NCI-H2029 treated with DMSO at 0.1 percent for 48 hours (cell line): ENCODE measurements at regions not wholly inside any gene's neighbourhood (a gene's known extent, or its start where the extent isn't known, plus 50 kb on each side); places are given as distances from the start of the nearest gene placed in this dataset.

Source experiments
- DNase-seq: peaks from one replicate; lab custom pipeline; 2025; lab: John Stamatoyannopoulos, UW

- no peak for DNase-seq
These were observed 180.6 kb upstream of the TMTC4 start for GRCh38 chr13:100855151-100855550.

DNA sequence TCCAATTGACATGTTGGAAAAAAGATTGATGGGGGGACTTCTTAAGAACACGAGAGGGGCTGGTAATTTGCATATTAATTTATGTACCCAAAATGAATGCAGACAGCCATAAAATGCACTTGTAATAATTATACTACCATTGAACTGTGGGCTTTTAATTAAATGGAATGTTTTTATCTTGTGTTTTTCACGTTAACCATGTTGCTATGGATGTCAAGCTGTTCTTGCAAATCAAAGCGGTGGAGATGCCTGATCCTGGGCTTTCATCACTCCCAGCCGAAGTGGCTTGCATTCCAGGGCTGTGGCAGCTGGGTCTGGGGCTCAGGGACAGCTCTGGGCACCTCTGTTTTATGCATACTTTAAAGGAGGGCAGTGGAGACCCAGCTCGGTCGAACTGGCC is 179.4 kb upstream of the TMTC4 start:
- no peak for DNase-seq

DNA sequence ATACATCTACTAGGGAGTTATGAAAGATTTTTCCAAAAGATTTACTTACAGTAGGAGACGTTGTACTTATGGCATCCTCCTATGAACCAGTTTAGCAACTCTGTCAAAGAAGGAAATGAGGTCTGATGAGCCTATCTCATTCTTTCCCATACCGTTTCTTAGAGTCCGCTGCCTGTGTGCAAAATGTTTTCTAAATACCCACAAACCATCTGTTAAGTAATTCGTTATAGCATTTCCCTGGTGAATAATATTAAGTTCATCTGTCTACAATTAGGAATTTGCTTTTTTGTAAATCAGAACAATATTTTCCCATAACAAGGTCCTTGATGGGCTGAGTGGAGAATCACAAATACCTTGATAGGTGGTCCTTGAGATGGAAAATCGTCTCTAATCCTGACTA is 178.8 kb upstream of the TMTC4 start:
- DNase-seq: no peak

DNA sequence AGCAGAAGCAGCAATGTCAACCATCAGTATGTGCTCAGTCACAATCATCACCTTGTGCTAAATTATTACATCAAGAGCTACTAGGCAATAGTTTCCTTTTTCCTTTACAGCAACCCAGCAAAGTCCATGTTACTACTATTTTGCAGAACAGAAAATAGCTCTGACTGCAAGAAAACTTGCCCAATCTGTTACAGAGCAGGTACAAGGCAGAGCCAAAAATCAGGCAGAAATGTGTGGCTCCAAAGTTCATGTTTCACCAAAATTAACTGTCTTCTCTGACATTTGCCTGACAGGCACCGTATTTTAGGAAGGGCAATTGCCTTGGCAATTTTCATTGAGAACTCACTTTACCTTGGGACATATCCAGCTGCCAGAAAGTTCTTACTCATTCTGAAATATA is 177.6 kb upstream of the TMTC4 start:
- no peak for DNase-seq

DNA sequence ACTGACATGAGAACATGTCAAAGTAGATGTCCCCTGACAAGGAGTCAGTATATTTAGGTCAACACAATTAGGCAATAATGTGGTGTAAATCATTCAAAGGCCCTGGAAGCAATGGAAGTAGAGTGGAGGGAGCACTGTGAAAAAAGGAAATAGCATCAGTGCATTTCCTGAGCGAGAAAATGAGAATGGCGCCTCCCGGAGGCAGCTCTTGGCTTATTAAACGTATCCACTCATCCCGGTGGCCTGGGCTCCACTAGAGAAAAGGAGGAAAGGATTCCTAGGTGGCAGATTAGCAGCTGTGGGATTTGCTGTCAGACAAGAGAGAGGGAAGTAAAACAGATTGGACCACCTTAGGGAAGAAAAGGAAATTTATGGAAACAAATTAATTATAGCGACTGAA is 173.7 kb upstream of the TMTC4 start:
- DNase-seq: no peak

DNA sequence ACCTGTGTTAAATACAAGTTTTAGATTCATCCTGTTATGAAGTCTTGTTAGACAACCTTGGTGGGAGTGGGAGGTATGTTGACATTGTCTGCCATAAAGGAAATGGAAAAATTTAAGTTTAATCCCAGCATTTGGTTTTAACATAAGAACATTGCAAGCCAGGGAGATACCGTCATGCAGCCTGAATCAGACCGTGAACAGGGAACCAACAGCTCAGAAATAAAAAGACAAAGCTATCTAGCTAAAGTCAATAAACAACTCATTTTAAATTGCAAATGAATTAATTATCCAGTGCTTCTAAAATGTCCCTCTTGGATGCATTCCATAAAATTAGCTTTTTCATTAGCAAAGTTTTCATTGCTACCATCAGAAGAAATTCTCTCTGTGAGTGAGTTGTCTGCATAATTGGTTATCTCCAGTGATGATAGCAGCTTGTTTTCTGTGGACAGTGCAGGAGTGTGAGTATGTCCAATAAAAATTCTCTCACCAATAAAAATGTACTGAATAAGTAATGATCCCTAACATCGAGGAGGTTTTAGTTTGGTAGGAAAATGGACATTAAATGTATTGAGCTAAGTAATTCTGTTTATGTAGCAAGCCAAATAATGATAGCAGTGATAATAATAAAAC is 170.6 kb upstream of the TMTC4 start:
- no peak for DNase-seq

- DNase-seq: no peak
These were observed 167.5 kb upstream of the TMTC4 start for GRCh38 chr13:100842136-100842535.

DNA sequence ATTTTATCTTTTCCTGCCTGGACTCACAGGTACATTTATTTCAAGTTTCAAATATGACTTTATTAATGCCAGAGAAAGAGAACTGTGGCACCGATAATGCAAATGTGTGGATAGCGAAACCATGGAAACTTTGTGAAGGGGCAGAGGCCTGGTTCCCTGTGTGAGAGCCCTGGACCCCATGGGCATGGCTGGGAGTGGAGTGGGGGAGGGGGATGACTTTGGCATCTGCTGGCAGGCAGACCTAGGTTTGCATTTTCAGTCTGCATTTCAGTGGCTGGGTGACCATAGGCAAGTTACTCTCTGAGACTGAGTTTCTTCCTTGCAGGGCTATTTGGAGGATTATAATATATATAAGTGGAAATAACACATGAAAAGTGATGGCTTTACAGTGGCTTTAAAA is 163.8 kb upstream of the TMTC4 start:
- DNase-seq: no peak

DNA sequence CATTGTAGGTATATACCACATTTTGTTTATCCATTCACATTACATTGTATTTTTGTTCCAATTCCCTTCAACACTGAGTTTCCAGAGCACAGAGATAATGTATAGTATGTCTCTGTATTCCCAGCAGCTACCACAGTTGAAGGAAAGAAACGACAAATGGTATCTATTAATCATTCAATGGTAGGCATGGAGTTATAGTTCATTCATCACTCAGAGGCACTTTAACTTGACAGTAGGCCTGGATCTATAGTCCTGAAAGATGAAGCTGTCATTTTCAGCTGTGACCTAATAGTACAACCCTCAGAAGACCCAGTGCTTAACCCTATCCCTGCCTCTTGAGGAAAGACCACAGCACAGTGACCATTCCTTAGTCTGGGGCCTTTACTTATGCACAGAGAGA is 163.0 kb upstream of the TMTC4 start:
- no peak for DNase-seq

DNA sequence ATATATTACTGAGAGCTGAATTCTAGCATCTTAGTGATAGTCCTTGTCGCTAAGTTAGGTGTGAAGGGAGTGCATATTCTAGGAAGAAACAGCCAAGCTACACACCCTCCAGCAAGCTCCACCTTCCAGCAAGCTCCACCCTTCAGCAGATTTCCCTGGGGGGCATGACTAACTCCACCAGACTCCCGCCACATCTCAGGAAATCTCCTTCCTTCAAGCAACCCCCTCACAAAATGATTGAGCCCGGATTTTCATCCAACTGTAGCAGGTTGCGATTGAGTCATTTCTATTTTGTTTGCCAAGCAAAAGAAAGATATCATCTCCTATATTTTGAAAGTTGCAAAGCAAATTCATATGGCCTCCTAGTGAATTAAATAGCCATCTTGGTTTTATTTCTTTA is 162.1 kb upstream of the TMTC4 start:
- no peak for DNase-seq

- no peak for DNase-seq
These were observed 161.1 kb upstream of the TMTC4 start for GRCh38 chr13:100835695-100836094.

DNA sequence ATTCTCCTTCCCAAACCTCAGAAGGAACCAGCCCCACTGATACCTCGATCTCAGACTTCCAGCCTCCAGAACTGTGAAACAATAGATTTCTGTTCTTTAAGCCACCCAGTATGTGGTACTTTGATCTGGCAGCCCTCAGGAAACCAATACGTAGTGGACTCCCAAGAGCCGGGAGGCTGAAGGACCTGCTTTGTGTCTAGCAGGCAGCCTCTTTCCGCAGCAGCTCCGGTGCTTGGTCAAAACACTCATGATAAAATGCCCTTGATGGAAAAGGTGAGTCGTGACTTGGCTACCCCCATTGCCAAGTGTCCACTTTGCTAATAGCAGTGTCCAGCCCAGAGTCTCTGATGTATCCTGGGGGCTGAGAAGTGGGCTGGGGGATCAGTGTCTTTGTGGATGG is 158.8 kb upstream of the TMTC4 start:
- no peak for DNase-seq

DNA sequence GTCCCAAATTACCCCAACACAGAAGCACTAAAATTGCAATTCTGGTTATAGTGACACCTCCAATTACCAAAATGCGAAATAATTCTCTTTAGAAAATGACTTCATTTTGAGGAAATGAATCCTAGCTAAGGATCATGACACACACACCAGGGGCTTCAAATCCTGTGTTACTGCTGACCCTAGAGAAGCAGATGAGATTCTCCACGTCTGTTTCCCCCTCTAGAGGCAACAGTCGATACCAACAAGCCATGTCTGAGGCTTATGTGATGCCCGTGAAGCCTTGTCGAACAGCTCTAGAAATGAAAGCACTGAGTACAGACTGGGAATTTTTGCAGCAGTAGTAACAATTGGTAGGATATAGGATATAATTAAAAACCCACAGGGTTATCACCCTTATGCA is 153.6 kb upstream of the TMTC4 start:
- no peak for DNase-seq

DNA sequence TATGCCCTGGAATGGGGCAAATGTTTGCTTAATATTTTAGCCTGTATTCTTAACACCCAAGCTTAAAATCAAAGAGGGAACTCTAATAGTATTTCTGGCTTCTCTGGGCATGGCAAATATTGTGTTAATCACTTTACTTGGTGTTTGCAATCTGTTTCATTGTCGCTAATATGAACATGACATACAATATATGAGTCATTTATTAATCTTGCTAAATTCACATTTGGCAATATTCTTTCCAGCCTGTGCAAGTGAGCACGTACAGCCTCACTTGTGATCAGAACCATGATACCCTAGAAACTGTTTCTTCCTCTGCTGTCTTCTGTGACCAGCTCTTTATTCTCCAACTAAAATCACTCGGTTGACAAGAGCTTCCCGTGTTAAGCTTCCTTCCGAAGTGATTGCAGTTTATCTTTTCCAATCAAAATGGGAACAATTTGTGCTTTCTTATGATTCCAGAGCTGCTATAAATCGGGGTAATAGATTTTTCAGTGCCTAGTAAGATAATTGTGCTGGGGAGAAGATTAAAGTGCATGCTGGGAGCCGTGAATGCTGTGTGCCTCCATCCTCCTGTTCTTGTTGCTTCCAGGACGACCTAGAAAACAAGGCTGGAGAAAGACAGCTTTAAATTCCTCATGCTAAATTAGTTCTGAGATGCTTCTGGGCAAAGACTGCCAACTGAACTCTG is 153.0 kb upstream of the TMTC4 start:
- DNase-seq: no peak

DNA sequence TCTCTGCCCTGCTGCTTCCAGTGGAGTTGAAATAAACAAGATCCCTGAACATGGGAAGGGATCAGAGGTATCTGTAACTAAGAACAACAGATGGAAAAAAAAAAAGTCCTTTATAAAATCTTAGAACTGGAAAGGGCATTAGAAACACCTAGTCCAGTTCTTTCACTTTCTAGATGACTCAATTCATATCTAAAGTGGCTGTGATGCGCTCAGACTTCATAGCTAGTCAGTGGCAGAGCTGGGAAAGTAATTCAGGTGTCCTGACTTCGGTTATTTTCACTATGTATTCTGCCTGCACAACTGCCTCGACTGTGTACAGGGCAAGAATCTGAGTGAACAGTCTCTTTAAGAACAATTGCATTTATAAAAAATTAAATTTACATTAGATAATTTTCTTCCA is 151.8 kb upstream of the TMTC4 start:
- DNase-seq: no peak

GRCh38 chr13:100825557-100825956 is 151.0 kb upstream of the TMTC4 start:
- no peak for DNase-seq

DNA sequence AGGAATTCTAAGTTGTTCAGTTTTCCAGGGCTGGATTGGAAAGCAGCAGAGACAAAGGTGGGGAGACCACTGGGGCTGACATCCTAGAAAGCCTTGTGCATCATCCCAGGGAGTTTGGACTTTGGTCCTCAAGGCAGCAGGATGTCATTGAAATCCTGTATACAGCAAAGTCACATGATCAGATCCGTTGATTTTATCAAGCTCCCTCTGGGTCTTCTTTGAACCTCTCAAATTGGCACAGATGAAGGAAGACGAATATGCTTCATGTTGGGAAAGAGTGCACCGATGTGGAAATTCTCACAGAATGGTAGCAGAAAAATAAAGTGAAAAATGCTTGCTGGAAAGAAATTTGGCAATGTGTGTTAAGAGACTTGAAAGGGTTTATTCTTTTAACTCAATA is 149.8 kb upstream of the TMTC4 start:
- DNase-seq: no peak

GRCh38 chr13:100823448-100823847 is 148.9 kb upstream of the TMTC4 start:
- DNase-seq: no peak

DNA sequence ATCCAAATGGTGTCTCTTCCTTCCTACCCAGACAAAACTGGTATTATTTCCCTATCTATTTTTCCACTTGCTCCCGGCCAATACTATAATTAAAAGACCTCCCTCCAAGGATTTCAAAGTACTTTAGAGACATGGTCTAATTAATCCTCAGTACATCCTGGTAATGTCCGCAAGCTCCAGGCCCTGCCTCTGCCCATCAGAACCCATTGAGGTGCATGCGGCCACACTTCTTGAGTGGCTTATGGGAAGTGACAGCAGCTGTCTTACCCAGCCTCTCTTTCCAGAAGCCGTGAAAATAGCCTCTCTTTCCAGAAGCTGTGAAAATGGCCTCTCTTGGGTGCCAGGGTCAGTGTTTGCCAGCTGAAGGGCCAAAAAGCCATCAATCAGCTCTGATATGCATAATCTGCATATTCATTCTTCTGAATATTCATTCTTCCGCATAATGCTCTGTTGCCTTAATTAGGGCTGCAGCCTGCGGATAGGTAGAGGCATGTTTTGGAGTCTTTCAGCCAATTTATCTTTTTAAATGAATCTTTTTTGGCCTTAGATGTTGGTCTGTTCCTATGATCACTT is 148.4 kb upstream of the TMTC4 start:
- no peak for DNase-seq

GRCh38 chr13:100818711-100819110 is 144.1 kb upstream of the TMTC4 start:
- no peak for DNase-seq

DNA sequence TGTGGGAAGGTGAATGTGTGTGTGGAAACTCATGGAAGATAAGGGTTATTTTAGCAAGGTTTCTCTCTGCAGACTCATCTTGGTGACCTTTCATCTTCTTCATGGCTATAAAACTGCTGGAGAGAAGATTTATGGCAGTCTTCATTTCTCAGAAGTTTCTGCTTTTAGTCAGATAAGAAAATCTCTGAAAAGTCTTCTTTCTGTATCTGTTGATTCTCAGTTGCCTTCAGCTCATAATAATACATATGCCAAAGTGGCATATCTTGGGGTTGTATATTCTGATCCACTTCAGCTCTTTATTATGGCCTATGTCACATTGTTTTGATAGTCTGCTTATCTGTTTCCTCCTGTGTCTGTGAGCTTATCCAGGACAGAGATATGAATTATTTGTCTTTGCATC is 143.3 kb upstream of the TMTC4 start:
- no peak for DNase-seq

DNA sequence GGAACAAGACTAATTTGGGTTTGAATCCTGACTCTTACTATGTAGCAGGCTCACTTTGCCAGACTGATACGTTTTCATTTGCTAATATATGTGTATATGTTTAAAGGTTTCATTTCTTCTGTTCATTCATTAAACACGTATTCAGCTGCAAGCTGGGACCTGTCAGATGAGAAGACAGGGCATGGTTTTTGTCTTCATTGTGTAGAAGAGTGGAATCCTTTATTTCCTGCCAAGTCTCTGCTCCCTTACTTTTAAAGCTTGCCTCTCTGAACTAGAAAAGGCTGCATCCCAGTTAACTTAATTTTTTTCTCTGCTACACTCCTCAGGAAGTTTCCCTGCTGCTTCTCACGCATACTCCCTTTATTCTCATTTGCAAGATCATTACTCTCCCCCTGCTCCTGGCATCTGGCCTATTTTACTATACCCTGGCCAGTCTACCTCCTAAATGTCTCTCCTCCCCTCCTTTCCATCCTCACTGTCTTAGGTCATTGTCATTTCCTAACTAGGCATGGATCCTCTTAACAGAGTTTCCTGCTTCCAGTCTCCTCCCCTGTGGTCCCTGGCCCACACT is 141.0 kb upstream of the TMTC4 start:
- DNase-seq: no peak

GRCh38 chr13:100812982-100813584 is 138.5 kb upstream of the TMTC4 start:
- no peak for DNase-seq
